Hematopoietic multipotent progenitor cell treated with erythropoietin and hydrocortisone succinate and interleukin-3 and kit ligand, for 15 days (in vitro differentiated cells): ENCODE measurements at regions not wholly inside any gene's neighbourhood (a gene's known extent, or its start where the extent isn't known, plus 50 kb on each side); places are given as distances from the start of the nearest gene placed in this dataset.
"Not testable (repeated sequence)": the region's sequence is repeated elsewhere in the genome, so short reads cannot be mapped to it uniquely, and the experiment has no call there.

Experiments used
- DNase-seq: peaks from one replicate; pipeline ENCODE4 v3.0.0-alpha.2; 2015; ENCODE audit warnings: low spot score

DNA sequence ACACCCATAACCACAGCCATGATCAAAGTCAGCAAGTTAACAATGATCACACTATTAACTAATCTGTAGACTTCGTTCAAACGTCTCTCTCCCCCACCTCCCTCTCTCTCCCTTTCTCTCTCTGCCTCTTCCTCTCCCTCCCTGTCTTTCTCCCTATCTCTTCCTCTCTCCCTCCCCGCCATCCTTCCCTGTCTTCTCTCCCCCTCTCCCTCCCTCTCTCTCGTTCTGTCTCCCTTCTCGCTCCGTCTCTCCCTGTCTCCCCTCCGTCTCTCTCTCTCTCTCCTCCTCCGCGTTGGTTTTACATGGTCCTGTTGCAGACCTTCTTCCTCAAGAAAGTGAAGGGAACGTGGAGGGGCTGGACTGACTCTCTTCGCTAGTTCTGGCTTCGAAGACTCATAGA is 308.9 kb upstream of the FOXQ1 start:
- no peak for DNase-seq

DNA sequence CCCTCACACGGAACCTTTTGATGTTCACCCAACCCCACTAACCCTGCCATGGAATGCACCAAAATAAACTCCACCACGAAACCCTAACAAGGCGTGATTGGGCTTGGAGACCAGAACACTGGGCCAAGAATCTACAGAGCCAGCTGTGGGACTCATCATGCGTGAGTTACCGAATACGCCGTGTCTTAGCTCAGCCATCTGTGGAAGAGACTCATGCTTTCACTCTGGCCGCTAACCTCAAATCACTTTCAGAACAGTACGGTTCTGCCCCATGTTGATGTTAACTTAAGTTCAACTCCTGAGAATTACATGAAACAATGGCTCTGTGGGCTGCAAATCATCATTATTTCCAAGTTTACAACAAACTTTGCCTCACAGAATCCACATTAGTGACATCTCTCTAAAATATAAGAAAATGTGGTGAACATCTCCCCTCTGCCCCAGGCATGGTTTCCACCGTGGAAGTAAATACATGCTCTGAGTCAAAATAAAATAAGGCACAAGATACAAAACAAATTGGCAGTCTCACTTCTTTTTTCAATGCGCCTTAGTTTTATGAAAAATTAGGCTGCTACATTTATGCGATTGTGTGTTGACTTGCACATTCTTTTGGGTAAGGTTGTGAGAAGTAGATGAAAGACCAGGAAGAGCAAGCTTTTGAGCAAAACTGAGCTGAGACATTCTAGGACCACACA is 308.9 kb upstream of the EXOC2 start:
- no peak for DNase-seq

DNA sequence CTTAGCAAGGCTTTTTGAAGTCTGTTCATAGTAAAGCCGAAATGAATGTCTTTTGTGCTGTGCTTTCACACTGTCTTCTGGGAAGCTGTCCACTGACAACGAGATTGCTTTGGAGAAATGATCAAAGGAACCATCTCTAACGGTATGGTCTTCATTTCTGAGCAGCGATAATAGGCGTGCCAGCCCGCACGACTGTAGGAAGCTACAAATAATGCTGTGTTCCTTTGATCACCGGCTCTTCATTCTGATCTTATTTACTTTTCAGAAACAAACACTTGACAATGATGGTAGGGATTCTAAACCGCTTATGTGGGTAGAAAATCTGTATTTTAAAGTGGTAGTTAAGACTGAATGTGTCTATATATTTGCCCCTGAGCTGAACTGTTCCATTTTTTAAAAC is 306.6 kb upstream of the EXOC2 start:
- no peak for DNase-seq

DNA sequence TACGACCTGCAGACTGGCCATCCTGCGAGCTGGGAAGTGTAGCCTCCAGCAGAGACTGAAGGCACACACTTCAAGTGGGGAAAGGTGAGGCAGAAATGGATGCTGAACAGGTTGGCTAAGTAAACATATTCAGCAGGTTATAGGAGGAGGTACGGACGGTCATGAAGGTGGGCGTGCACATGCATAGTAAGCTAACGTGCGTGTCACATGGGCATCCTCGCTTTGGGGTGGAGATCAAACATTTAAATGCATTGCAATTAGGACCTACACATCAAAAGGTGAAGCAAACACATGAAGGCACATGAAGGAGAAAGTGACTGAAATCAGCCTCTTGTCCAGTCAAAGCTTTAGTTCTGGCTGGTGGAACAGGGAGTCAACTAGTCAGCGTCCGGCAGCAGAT is 305.6 kb upstream of the EXOC2 start:
- no peak for DNase-seq

DNA sequence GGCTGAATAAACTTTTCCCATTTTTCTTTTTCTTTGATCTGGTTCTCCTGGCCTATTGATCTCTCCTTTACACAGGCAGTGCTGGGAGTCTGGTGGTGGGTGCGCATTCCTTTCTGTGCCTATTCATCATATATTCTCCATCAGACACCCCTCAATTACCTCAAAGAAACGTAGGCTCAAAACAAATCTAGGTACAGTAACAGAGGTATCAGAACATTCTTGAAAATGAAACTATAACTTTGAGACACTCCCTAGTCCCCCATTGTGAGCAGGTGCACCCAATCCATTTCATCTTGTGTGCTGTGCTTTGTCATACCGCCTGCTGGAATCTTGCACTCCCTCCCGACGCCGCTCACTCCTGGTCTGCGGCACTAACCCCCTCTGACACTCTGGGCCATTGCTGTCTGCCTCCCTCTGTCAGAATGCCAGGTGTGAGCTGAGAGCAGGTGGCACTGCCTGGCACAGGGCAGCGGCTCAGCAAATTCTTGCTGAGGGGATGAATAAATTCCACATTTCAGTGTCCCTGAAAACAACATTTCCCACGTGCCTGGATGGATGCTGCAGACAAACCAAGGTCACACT is 303.4 kb upstream of the EXOC2 start:
- DNase-seq, result no peak

DNA sequence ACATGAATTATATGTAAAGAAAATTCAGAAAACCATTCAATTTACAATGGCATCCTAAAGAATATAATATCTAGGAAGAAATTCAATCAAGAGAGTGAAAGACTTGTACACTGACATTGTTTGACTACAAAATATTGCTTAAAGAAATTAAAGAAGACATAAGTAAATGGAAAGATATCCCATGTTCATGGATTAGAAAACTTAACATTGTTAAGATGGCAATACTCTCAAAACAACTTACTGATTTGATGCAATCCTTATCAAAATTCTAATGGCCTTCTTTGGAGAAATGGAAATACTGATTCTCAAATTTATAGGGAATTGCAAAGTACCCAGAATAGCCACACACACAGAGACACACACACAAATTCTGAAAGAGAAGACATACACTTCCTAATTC is 298.3 kb upstream of the EXOC2 start:
- DNase-seq, result no peak

DNA sequence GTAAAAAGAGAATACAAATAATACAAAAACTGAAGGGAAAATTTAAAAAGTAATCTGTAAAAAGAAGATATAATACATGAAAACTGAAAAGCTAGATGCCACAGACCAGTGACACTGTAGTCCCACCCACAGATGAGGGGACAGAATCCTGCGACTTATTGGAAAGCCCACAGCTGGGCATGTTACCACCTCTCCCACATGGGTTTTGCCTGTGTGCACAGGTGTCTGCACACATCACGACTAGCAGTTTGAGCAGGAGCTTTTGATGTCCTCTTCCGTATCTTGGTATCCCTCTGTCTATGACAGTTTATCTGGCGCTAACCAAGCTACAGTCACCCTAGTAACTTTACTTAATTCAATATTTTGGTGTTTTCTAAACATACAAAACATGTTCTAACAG is 291.1 kb upstream of the EXOC2 start:
- no peak for DNase-seq

DNA sequence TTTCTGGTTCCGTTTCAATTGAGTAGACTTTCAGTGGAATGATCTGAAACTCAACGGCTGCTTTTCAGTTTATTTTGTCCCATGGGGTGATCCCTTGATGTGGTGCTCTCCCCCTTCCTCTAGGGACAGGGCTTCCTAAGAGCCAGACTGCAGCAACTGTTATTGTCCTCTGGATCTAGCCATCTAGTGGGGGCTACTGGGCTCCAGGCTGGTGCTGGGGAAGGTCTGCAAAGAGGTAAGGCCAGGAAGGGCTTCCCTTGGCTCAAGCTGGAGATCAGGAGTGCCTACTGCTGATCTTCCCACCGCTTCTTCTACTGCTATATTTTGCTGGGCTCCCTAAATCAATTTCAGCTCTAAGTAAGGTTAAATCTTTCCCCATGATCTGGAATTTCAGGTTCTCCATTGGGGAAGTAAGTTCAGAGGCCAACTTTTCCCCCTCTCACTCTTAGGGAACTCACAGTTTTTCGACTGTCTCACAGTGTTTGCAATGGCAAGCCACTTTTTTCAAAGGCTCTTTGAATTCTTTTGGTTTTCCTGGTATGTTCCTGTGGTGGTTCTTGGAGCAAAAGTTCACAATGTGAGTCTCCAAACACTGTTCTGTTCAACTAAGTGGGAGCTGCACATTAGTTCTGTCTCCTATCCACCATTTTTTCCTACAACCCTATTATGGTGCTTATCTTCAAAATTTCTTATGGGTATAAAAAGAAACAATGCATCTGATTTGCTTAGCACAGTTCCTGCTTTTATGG is 286.2 kb upstream of the EXOC2 start:
- DNase-seq, result no peak

DNA sequence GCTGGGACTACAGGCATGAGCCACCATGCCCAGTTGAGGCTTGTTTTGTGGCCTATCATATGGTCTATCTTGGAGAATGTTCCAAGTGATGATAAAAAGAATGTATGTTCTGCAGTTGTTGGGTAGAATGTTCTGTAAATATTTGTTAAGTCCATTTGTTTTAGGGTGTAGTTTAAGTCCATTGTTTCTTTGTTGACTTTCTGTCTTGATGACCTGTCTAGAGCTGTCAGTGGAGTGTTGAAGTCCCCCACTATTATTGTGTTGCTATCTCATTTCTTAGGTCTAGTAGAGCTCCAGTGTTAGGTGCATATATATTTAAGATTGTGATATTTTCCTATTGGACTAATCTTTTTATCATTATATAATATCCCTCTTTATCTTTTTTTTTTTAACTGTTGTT is 284.3 kb upstream of the EXOC2 start:
- DNase-seq, result not testable (repeated sequence)

DNA sequence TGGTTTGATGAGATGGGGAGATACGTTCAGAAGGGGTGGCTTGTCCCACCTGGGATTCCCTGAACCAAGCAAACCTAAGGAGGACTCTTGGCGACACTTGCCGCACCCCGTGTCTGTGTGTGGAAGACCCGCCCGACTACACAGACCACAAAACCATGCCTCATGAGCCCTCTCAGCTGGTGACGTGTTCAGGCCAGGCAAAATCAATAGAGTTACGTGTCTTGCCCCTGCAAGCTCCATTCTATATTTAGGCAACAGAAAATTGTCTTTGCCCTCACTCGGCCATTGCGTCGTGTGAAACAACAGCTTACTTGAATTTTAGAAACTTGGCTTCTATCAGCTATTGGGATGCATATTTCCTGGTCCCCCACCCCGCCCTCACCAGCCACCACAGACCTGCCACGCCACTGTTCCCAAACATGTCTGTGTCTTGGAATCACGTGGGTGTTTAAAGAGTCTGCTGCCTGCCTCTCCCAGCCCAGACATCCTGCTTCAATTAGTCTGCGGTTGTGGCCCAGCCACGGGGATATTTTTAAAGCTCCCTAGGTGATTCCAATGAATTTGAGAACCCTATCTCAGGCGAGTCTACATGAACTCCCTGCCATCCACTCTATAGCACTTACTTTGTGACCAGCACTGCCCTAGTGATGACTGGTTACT is 279.2 kb upstream of the EXOC2 start:
- no peak for DNase-seq

DNA sequence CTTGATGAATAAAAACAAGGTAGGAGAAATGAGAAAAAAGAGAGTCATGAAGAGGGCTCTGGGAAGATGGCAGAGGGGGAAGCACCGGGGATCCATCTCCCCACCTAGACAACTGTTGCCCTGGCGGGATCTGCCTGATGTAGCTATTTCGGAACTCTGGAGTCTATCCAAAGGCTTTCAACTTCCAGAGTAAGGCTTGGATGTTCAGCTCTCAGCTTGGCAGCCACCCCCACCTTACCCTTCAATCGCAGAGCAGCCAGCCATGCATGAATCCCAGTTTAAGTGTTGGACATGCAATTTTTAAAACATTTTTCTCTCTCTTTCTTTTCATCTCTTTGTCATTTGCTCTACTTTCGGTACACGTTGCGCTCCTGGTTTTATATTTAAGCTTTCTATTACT is 275.9 kb upstream of the EXOC2 start:
- DNase-seq, result no peak

DNA sequence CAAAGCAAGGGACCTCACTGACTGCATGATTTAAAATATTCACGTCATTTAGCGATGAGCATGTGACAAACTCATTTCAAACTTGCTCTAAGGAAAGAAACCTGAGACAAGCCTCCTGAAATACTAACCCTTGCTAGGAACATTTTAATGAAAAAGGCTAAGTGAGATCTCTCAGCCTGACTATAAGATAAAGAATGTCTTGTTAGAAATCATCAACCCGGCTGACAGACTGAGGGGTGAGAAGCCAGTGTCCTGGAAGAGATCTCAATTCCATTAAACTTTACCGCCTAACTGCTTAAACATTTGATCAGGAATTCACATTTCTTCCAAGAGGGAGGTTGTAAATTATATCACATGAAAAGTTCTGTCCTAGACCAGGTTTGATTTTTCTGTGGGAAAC is 274.8 kb upstream of the EXOC2 start:
- DNase-seq, result no peak

DNA sequence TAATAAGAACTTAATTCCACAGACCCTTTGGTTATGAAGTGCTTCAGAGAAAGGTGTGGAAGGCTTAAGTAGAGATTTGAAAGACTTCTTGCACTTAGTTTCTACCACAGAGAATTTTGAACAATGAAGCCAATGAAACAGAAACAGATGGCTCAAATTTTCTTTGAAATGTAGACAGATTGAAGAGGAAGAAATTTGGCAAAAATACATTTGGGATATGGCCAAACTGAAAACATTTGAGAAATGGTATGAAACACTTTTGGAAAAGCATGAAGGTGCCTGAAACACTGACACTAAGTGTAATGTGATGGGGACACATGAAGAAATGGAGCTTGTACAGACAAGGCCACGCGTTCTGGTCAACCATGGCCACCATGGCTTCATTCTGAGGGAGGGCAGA is 272.4 kb upstream of the EXOC2 start:
- no peak for DNase-seq

DNA sequence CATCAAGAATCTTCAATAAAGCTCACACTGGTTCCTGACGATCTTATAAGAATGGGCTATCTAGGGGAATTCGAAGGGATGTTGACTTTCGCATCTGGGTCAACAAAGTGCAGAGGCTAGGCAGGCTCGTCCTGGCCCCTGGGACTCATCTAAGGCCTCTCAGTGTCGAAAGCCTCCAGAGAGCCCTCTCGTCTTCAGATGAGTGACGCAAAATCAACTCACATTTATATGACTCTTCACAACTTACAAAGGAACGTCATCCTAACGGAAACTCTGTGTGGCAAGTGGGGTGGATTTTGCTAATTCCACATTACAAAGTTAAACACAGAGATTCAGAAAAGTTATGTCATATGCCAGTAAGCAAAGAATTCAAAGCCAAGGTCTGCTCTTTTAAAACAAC is 270.5 kb upstream of the EXOC2 start:
- DNase-seq, result no peak

DNA sequence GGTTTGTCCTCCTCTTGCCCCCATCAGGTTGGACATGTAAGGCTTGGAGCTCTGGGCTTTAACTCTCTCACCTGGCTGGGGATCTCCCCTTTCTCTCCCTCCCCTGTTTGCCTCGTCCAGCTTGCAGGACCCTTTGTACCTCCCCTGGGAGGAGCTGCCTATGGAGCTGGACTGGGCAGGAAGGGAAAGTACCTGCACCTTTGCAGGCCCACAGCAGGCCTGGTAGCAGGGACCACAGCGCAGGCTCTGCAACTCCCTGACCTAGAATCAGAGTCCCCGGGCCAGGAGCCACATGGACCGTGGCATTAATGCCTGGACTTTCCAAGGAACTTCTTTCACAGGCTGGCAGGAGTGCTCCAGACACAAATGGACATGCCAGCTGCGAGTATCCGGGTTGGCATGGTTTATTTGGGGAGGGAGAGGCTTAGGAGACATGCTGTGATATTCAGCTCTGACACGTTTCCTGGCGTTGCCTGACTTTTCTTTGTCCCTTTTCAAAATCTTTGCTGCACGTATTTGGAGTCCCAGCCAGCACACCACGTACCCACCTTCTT is 268.5 kb upstream of the EXOC2 start:
- DNase-seq, result no peak

DNA sequence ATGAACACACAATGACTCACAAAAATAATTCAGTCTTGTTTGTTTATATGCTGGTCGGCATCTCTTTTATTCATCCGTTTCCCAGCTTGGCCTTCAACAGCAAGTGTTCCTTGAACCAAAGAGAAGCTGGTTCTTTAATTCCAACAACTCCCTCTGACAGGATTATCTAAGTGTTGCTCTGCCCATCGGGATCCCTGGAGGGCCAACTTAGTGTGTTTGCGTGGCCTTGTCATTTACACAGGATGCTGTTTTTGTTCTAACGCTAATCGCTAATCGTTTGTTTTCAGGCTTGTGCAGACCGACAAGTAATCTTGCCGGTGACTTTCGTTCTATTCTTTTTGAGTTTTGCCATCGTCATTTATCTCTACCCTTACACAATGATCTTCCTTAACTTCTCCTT is 267.4 kb upstream of the EXOC2 start:
- DNase-seq, result no peak

DNA sequence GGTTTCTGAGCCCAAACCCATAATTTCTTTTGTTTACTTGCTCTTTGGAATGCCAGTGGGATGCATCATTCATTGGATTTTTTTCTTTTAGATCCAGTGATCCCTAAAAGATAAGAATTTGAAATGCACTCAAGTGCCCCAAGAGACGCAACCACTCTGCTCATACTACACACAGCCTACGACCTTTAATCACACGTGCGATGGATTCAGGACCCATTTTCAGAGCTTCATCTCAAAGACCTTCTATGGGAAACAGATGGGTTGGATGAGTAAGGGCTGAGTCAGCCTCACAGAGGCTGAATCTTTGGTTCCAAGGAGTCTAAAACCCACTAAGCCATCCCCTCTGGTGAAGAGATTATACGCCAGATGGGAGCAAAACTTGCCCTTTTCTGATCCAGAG is 265.5 kb upstream of the EXOC2 start:
- no peak for DNase-seq

DNA sequence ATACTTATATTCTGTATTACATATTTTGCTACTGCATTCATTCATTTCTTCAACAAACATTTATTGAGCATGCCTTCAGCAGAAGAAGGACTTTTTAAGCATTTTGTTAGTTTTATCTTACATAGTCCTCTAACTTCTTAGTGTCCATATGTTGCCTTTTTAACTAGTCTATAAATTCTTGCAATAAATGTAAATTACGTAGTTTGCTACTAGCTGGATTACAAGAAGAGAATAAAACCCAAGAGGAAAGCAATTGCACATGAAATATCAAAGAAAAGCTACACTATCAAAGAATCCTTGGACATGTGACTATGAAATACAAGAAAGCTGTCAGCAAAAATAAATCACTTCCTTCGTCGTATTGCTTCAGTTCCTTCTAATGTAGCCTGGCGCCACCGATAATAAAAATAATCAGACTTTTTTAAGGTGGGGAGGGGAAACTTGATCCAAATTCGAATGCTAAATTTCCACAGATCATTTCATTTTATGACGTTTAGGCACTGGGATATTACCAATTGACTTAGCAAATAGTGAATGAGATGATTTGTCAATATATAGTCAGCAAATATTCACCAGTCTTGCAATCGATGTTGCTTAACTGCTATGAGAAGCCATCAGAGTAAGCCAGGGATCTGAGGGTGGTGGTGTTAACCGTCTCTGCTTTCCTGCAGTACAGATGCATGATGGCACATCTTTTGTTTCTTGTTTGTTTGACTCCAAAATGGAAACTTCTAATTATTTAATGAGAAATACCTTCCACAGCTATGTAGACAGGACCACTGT is 258.7 kb upstream of the EXOC2 start:
- DNase-seq, result no peak

DNA sequence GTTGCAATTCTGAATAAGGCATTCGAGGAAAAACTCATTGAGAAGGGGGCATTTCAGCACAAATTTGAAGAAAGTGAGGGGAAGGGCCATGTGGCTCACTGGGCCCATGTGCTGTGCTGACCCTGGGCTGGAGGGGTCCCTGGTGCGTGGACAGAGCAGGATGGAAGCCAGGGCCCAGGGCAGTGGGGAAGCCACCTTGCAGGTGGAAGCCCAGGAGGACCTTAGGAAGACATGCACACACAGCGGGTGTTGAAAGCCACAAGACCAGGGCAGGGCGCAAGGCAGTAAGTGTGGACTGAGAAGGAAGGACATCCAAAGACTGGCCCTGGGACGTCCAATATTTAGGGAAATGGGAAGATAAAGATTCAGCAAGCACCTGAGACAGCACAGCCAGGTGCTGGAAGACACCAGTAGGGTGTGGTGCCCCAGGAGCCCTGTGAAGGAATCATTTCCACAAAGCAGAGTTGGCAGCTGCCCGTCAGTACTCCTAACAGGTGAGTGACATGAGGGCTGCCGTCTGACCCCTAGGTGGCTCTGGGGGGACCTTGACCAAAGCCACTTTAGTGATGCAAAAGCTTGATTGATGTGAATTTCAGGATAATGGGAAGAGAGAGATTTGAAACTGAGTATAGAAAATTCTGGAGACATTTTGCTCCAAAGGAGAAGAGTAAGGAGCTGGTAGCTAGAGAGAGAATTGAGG is 254.4 kb upstream of the EXOC2 start:
- DNase-seq, result no peak

DNA sequence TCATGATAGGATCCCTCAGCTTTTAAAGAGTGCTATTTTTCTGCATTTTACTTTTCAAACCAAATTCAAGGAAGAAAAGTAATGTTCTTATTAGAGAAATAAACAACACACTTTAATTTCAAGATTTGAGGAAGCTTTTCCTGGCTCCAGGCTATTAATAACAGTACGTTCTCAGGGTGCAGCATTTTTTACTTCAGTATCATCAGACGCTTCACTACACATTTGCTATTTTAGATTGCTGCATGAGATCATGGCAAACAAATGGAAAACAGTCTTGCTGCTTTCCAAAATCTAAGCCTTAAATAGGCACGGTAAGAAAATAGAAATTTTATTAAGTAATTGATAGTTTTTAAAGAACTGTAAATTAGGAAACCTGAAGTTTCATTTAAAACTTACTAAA is 253.6 kb upstream of the EXOC2 start:
- no peak for DNase-seq

DNA sequence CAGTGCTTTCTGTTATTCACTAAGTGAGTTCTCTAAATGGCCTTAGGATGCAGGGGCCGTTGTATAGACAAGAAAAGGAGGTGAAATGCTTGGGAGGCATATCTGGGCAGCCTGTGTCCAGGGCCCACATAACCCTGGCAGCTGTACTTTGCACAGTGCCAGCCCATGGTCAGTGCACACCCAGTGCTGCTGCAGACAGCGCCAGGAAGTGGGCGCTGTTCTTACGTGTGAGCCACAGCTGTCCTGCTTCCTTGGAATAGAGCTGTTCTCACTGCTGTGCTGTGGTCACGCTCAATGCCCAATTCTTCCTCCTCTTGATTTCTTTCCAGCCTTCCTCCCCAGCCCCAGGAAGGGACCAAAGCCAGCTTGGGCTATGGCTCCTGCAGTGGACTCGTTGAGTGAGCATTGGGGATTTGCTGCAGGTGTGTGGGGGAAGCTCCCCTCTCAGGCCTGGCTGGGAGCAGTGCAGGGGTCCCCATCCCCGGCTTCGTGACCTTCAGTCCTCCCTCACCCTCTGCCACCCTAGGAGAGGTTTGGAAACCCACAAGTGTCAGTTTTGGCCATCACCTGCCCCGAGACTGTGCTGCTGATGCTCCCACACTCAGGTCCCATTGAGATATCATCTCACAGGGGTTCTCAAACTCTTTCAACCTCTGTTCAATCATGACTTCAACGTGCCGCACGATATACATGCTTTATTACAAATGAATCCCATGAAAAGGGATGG is 246.8 kb upstream of the EXOC2 start:
- DNase-seq, result no peak
